H9 (cell line): ENCODE measurements at regions not wholly inside any gene's neighbourhood (a gene's known extent, or its start where the extent isn't known, plus 50 kb on each side); places are given as distances from the start of the nearest gene placed in this dataset.

Experiments used
- DNase-seq: peaks from one replicate; pipeline ENCODE4 v3.0.0-alpha.2; 2017
- H2AFZ ChIP-seq: one replicate; pipeline ENCODE4 v1.6.1; 2013; ENCODE audit warnings: mild to moderate bottlenecking, low read length, control low read depth, moderate library complexity
- H2AK5ac ChIP-seq: 2 replicates; pipeline ENCODE4 v1.6.1; 2013; ENCODE audit warnings: low read length, control low read depth, mixed read lengths; ENCODE audit not compliant: insufficient read length
- H2BK120ac ChIP-seq: one replicate; pipeline ENCODE4 v1.6.1; 2013; ENCODE audit warnings: low read depth, mild to moderate bottlenecking, low read length, control low read depth, inconsistent platforms; ENCODE audit not compliant: poor library complexity, severe bottlenecking
- H2BK12ac ChIP-seq: 2 replicates; pipeline ENCODE4 v1.6.1; 2013; ENCODE audit warnings: low read length, control low read depth, mixed read lengths, low read depth; ENCODE audit not compliant: insufficient read length
- H2BK15ac ChIP-seq: 2 replicates; pipeline ENCODE4 v1.6.1; 2013; ENCODE audit warnings: low read depth, low read length, control low read depth
- H2BK20ac ChIP-seq: one replicate; pipeline ENCODE4 v1.6.1; 2013; ENCODE audit warnings: low read depth, mild to moderate bottlenecking, low read length, control low read depth, inconsistent platforms; ENCODE audit not compliant: poor library complexity, severe bottlenecking
- H2BK5ac ChIP-seq: 2 replicates; pipeline ENCODE4 v1.6.1; 2013; ENCODE audit warnings: low read length, control low read depth, mixed read lengths; ENCODE audit not compliant: insufficient read length
- H3K14ac ChIP-seq: 2 replicates; pipeline ENCODE4 v1.6.1; 2013; ENCODE audit warnings: low read length, control low read depth; ENCODE audit not compliant: insufficient read depth
- H3K18ac ChIP-seq: 2 replicates; pipeline ENCODE4 v1.6.1; 2013; ENCODE audit warnings: low read depth, mild to moderate bottlenecking, mixed read lengths, low read length, control low read depth; ENCODE audit not compliant: insufficient read length
- H3K23ac ChIP-seq: 2 replicates; pipeline ENCODE4 v1.6.1; 2013; ENCODE audit warnings: low read length, control low read depth, mixed read lengths, low read depth; ENCODE audit not compliant: insufficient read length
- H3K23me2 ChIP-seq: 2 replicates; pipeline ENCODE4 v1.6.1; 2013; ENCODE audit warnings: low read depth, mild to moderate bottlenecking, mixed read lengths, low read length, control low read depth; ENCODE audit not compliant: insufficient read length, poor library complexity, severe bottlenecking
- H3K27ac ChIP-seq: 2 replicates; pipeline ENCODE4 v1.5.1; 2013; ENCODE audit warnings: low read length, control low read depth, mixed read lengths, low read depth; ENCODE audit not compliant: insufficient read length
- H3K27me3 ChIP-seq: 2 replicates; pipeline ENCODE4 v1.6.1; 2013; ENCODE audit warnings: low read length, control low read depth, inconsistent platforms; ENCODE audit not compliant: insufficient read depth
- H3K4ac ChIP-seq: 2 replicates; pipeline ENCODE4 v1.6.1; 2013; ENCODE audit warnings: low read depth, mild to moderate bottlenecking, control low read depth, inconsistent platforms, low read length, moderate library complexity
- H3K4me1 ChIP-seq: 2 replicates; pipeline ENCODE4 v1.6.1; 2013; ENCODE audit warnings: low read length, control low read depth, inconsistent platforms; ENCODE audit not compliant: insufficient read depth
- H3K4me2 ChIP-seq: 2 replicates; pipeline ENCODE4 v1.6.1; 2013; ENCODE audit warnings: low read length, control low read depth, mixed read lengths; ENCODE audit not compliant: insufficient read length, insufficient read depth
- H3K56ac ChIP-seq: 2 replicates; pipeline ENCODE4 v1.6.1; 2013; ENCODE audit warnings: low read depth, mild to moderate bottlenecking, mixed read lengths, low read length, control low read depth; ENCODE audit not compliant: insufficient read length
- H3K79me1 ChIP-seq: 2 replicates; pipeline ENCODE4 v1.6.1; 2013; ENCODE audit warnings: low read depth, mild to moderate bottlenecking, moderate library complexity, low read length, control low read depth, inconsistent platforms; ENCODE audit not compliant: insufficient read depth, poor library complexity, severe bottlenecking
- H3K79me2 ChIP-seq: 2 replicates; pipeline ENCODE4 v1.6.1; 2013; ENCODE audit warnings: low read length, control low read depth, inconsistent platforms; ENCODE audit not compliant: insufficient read depth
- H3K9ac ChIP-seq: 2 replicates; pipeline ENCODE4 v1.6.1; 2013; ENCODE audit warnings: low read length, control low read depth, mixed read lengths; ENCODE audit not compliant: insufficient read length; ENCODE audit errors: extremely low read depth
- H3K9me3 ChIP-seq: one replicate; pipeline ENCODE4 v1.6.1; 2013; ENCODE audit warnings: low read depth, low read length, inconsistent platforms; ENCODE audit not compliant: control insufficient read depth
- H3T11ph ChIP-seq: one replicate; pipeline ENCODE4 v1.6.1; 2013; ENCODE audit warnings: mild to moderate bottlenecking, low read length, control low read depth, inconsistent platforms
- H4K20me1 ChIP-seq: one replicate; pipeline ENCODE4 v1.6.1; 2013; ENCODE audit not compliant: control insufficient read depth, insufficient read length, insufficient read depth
- H4K5ac ChIP-seq: 2 replicates; pipeline ENCODE4 v1.6.1; 2013; ENCODE audit warnings: low read depth, mild to moderate bottlenecking, mixed read lengths, low read length, control low read depth; ENCODE audit not compliant: insufficient read length
- H4K8ac ChIP-seq: replicated peaks from 2 replicates; pipeline ENCODE4 v1.6.1; 2013; ENCODE audit warnings: low read length, control low read depth, mixed read lengths, low read depth; ENCODE audit not compliant: insufficient read length
- H4K91ac ChIP-seq: 2 replicates; pipeline ENCODE4 v1.6.1; 2013; ENCODE audit warnings: low read depth, mild to moderate bottlenecking, moderate library complexity, mixed read lengths, low read length, control low read depth; ENCODE audit not compliant: insufficient read length
- H3K27ac Mint-ChIP-seq, 3 experiments: 2 replicates in 2 of 3; 3 replicates in 1 of 3; pipeline ENCODE4 v1.8.0; 2020 to 2021; ENCODE audit warnings: mixed read lengths in 3 of 3, mild to moderate bottlenecking in 1 of 3, moderate library complexity in 1 of 3
- H3K27me3 Mint-ChIP-seq: 2 replicates; pipeline ENCODE4 v1.8.0; 2021; ENCODE audit warnings: low read depth, mild to moderate bottlenecking, moderate library complexity, mixed read lengths
- H3K36me3 Mint-ChIP-seq, 3 experiments: 2 replicates in 2 of 3; 3 replicates in 1 of 3; pipeline ENCODE4 v1.8.0; 2020 to 2021; ENCODE audit warnings: low read depth in 3 of 3, mixed read lengths in 3 of 3; ENCODE audit not compliant: insufficient read depth in 1 of 3
- H3K4me1 Mint-ChIP-seq, 2 experiments: 2 replicates each; pipeline ENCODE4 v1.8.0; 2020; ENCODE audit warnings: mixed read lengths in 2 of 2
- H3K4me3 Mint-ChIP-seq, 2 experiments: 2 replicates in 1 of 2; 3 replicates in 1 of 2; pipeline ENCODE4 v1.8.0; 2020 to 2021; ENCODE audit warnings: mild to moderate bottlenecking in 2 of 2, mixed read lengths in 2 of 2, moderate library complexity in 1 of 2
- H3K9me3 Mint-ChIP-seq, 2 experiments: 2 replicates in 1 of 2; 3 replicates in 1 of 2; pipeline ENCODE4 v1.8.0; 2020; ENCODE audit warnings: mild to moderate bottlenecking in 2 of 2, mixed read lengths in 2 of 2, moderate library complexity in 1 of 2
- CTCF ChIP-seq: fragments of 200-600 bp; sonication (generic); conservative IDR thresholded peaks from 3 replicates; pipeline ENCODE4 v1.8.0; 2021; ENCODE audit warnings: antibody characterized with exemption, mild to moderate bottlenecking

- H3K9ac ChIP-seq: no peak overlapping the region
- no peaks in the 10 kb centered on the region for H3K27me3 ChIP-seq
- H3K9me3 ChIP-seq: no peaks in the 10 kb centered on the region
- no peaks in the 10 kb centered on the region for H3K79me1 ChIP-seq
- no peak overlapping the region for H2BK12ac ChIP-seq
- H2BK20ac ChIP-seq: no peak overlapping the region
- no peak overlapping the region for H3K18ac ChIP-seq
- no peak overlapping the region for H4K5ac ChIP-seq
- H2AFZ ChIP-seq: no peak overlapping the region
- no peak overlapping the region for H3K4me2 ChIP-seq
- Mint-ChIP-seq H3K4me3 (no peak overlapping the region), H3K9me3 (no peaks in the 10 kb centered on the region), H3K36me3 (no peaks in the 10 kb centered on the region), H3K27ac (no peak overlapping the region), H3K4me1 (peaks cover 6 to 9% of the 10 kb centered on the region in 2 experiments; a peak in 2 of 4 replicates), H3K27me3 (no peaks in the 10 kb centered on the region)
- no peak overlapping the region for H2AK5ac ChIP-seq
- DNase-seq: no peak
- H3K79me2 ChIP-seq: no peaks in the 10 kb centered on the region
- no peak overlapping the region for H4K91ac ChIP-seq
- H3K23me2 ChIP-seq: no peaks in the 10 kb centered on the region
- H3K14ac ChIP-seq: no peak overlapping the region
- no peak overlapping the region for H3K27ac ChIP-seq
- no peaks in the 10 kb centered on the region for H4K20me1 ChIP-seq
- no peak overlapping the region for H2BK5ac ChIP-seq
- H2BK15ac ChIP-seq: no peak overlapping the region
- H3K23ac ChIP-seq: no peak overlapping the region
- H3T11ph ChIP-seq: no peak overlapping the region
- no peak overlapping the region for H3K4ac ChIP-seq
- no peak for TF ChIP-seq CTCF
- no peak overlapping the region for H2BK120ac ChIP-seq
- no peak overlapping the region for H3K56ac ChIP-seq
- no peak overlapping the region for H4K8ac ChIP-seq
- H3K4me1 ChIP-seq: peaks cover 2% of the 10 kb centered on the region; the same call in 1 of the 2 replicates
Measured at GRCh38 chr1:73821520-73821919, 376.5 kb downstream of the LRRIQ3 start.
